Coronary artery (tissue), 2 donors: ENCODE measurements at regions not wholly inside any gene's neighbourhood (a gene's known extent, or its start where the extent isn't known, plus 50 kb on each side); places are given as distances from the start of the nearest gene placed in this dataset.

ENCODE experiments used
- DNase-seq: peaks from one replicate; pipeline ENCODE4 v3.0.0-alpha.2; 2017; ENCODE audit warnings: low spot score
- H3K27ac ChIP-seq, 2 donors: fragments of 200-600 bp; sonication (generic); one replicate each; pipeline ENCODE4 v1.5.1; 2016 to 2019
- H3K4me3 ChIP-seq: fragments of 200-600 bp; sonication (generic); 2 replicates; pipeline ENCODE4 v1.5.1; 2016; ENCODE audit warnings: mild to moderate bottlenecking, moderate library complexity
- TF ChIP-seq, protein P1 (sequence below): fragments of 200-600 bp; sonication (generic); IDR thresholded peaks from one replicate; pipeline ENCODE4 v1.5.1; 2019; ENCODE audit warnings: antibody characterized with exemption

DNA sequence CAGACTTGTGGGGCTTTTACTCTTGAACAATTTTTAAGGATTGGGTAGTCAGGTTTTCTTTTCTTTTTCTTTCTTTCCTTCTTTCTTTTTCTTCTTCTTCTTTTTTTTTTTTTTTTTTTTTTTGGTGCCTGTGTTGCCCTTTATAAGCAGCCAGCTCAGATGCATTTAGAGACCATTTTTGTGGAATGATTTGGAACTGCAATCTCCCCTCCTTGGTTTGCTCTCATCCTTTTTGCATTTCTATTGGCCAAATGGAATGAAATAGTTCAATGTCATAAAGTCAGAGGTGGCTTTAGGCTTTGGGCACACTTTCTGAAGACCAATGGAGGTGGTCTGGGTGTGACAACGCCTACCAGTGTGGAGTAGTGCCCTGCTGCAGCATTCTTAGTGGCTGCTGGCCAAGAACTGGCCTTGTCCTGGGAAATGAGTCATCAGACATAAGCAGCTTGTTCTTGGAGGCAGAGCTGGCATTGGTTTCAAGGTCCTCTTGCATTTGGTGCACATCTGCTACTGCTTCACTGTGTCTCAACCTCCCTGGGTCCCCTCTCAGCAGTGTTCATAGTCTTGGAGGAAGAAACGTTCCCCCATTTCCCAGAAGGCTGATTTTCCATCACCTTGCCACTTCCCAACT, 84.5 kb downstream of the CT47B1 start:
- Histone ChIP-seq H3K27ac (peak overlapping the region in 1 of 2 donors; percentile 11), H3K4me3 (no peak overlapping the region)
- TF ChIP-seq, protein P1, sequence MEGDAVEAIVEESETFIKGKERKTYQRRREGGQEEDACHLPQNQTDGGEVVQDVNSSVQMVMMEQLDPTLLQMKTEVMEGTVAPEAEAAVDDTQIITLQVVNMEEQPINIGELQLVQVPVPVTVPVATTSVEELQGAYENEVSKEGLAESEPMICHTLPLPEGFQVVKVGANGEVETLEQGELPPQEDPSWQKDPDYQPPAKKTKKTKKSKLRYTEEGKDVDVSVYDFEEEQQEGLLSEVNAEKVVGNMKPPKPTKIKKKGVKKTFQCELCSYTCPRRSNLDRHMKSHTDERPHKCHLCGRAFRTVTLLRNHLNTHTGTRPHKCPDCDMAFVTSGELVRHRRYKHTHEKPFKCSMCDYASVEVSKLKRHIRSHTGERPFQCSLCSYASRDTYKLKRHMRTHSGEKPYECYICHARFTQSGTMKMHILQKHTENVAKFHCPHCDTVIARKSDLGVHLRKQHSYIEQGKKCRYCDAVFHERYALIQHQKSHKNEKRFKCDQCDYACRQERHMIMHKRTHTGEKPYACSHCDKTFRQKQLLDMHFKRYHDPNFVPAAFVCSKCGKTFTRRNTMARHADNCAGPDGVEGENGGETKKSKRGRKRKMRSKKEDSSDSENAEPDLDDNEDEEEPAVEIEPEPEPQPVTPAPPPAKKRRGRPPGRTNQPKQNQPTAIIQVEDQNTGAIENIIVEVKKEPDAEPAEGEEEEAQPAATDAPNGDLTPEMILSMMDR = no peak
- DNase-seq = no peak

- H3K4me3 ChIP-seq = no peak overlapping the region
- no peak for DNase-seq
- TF ChIP-seq, protein P1 = no peak
- H3K27ac ChIP-seq = no peak overlapping the region
Measured at GRCh38 chrX:120790552-120790951, 85.1 kb downstream of the CT47B1 start.

DNA sequence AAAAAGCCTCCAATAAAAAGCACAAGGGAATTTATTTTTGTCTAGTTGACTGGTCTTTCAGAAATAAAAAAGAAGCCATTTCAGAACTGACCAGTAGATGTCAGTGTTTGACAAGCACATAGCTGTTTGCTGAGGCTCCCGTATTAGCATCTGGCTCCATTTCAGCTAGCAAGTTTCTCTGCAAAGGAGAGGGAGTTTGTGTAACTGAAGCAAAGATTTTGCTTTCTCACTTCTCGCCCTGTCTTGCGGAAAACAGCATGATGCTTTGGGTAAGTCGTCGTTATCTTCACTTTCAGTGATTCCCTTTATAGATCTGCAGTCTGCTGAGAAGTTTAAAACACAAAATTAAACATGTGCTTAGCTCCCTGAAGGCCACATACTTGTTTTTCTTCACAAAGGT, 85.5 kb downstream of the CT47B1 start:
- Histone ChIP-seq H3K27ac (no peak overlapping the region), H3K4me3 (no peak overlapping the region)
- TF ChIP-seq, protein P1 = peak; percentile 75
- DNase-seq = no peak

DNA sequence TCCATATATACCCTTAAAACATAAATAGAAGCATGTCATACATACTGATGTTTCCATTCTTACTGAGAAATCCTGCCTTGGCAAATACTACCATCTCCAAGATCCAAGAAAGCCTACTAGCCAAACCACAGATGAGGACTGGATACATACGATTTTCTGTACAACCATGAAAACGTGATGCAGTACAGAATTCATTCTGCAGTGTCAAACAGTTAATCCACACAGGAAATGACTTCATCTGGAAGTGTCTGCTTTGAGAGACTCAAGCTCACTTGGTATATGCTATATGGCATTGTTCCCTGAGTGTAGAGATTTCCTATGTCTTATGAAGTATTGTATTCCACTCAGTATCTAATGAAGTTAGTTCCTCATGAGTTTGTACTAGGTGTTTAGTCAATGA, 94.3 kb downstream of the CT47B1 start:
- no peak for DNase-seq
- no peak overlapping the region for H3K4me3 ChIP-seq
- H3K27ac ChIP-seq = no peak overlapping the region
- TF ChIP-seq, protein P1 = no peak

GRCh38 chrX:120775959-120776358, 99.7 kb downstream of the CT47B1 start:
- Histone ChIP-seq H3K27ac (no peak overlapping the region), H3K4me3 (no peak overlapping the region)
- DNase-seq = no peak
- TF ChIP-seq, protein P1 = no peak

- no peak for DNase-seq
- no peak overlapping the region for H3K4me3 ChIP-seq
- TF ChIP-seq, protein P1 = no peak
- no peak overlapping the region for H3K27ac ChIP-seq
Measured at GRCh38 chrX:120774606-120775005, 101.1 kb downstream of the CT47B1 start.

- no peak overlapping the region for H3K27ac ChIP-seq
- no peak for DNase-seq
- TF ChIP-seq, protein P1 = no peak
Measured at GRCh38 chrX:120773801-120774200, 101.9 kb downstream of the CT47B1 start.

More at GRCh38 chrX:120773801-120774200, 101.9 kb downstream of the CT47B1 start:
- H3K4me3 ChIP-seq = no peak overlapping the region
